ENCODE measurements at regions not wholly inside any gene's neighbourhood (a gene's known extent, or its start where the extent isn't known, plus 50 kb on each side); places are given as distances from the start of the nearest gene placed in this dataset.

DNA sequence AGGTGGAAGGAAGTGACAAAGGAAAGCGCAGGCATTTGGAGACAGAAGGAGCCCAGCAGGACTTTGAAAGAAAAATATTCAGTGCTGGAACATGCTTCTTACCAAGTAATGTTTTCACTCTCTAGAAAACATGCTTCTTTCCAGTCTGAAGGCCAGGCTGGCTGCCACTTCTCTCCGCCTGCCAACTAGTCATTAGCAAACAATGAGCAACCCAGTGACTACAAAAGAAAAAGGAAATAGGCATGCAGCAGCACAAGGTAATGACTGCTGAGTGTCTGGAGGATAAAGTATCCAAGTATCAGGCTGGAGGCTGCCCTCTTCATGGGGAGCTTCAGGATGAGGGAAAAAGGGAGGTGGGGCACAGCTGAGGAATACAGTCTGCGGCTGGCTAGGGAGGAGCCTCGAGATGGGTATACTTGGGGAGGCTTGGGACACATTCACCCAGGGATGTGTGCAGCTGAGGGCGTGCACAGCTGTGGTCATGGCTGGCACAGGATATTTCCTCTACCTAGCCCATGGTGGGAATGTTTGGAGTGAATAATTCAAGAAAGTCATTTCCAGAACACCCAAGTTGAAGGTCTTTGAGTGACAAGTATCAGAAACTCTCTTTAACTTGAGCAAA is 161.5 kb upstream of the KIF2A start:
- DNase-seq (peak in 1 of 2 donors; percentile 49), ATAC-seq (ENCODE audit: low FRiP score in 2 of 2) (peak; percentile 47 to 69)
- no peak overlapping the region for H3K4me3 ChIP-seq
- peaks cover 6 to 21% (median 10%) of the 10 kb centered on the region in 4 donors for H3K4me1 ChIP-seq
- TF ChIP-seq, protein P1, sequence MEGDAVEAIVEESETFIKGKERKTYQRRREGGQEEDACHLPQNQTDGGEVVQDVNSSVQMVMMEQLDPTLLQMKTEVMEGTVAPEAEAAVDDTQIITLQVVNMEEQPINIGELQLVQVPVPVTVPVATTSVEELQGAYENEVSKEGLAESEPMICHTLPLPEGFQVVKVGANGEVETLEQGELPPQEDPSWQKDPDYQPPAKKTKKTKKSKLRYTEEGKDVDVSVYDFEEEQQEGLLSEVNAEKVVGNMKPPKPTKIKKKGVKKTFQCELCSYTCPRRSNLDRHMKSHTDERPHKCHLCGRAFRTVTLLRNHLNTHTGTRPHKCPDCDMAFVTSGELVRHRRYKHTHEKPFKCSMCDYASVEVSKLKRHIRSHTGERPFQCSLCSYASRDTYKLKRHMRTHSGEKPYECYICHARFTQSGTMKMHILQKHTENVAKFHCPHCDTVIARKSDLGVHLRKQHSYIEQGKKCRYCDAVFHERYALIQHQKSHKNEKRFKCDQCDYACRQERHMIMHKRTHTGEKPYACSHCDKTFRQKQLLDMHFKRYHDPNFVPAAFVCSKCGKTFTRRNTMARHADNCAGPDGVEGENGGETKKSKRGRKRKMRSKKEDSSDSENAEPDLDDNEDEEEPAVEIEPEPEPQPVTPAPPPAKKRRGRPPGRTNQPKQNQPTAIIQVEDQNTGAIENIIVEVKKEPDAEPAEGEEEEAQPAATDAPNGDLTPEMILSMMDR (IDR thresholded peaks at IDR 0.05): no peak
- no peak for TF ChIP-seq POLR2AphosphoS5 (IDR thresholded peaks at IDR 0.05)
- no peak for TF ChIP-seq POLR2A (IDR thresholded peaks at IDR 0.05)
- TF ChIP-seq EP300 (IDR thresholded peaks at IDR 0.05): no peak
- H3K27ac ChIP-seq: no peak overlapping the region
- no peaks in the 10 kb centered on the region for H3K27me3 ChIP-seq
- H3K36me3 ChIP-seq: no peaks in the 10 kb centered on the region
- H3K9me3 ChIP-seq: no peaks in the 10 kb centered on the region
- 48 to 55% methylated on average over 5 of the region's 5 CpGs for WGBS, 2 donors

DNA sequence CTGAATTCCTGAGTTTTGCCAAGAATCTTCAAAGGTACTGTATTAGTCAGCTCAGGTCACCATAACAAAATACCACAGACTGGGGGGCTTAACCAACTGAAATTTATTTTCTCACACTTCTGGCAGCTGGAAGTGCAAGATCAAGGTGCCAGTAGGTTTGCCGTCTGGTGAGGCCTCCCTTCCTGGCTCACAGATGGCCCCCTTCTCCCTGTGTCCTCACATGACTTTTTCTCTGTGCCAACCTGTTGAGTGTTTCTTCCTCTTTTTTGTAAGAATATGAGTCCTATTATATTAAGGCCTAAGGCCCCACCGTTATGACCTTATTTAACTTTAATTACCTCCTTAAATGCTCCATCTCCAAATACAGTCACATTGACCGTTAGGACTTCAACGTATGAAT is 156.1 kb upstream of the KIF2A start:
- H3K36me3 ChIP-seq: no peaks in the 10 kb centered on the region
- TF ChIP-seq EP300 (IDR thresholded peaks at IDR 0.05): no peak
- TF ChIP-seq, protein P1 (IDR thresholded peaks at IDR 0.05): no peak
- H3K4me1 ChIP-seq: peaks cover 0 to 1% (median 0%) of the 10 kb centered on the region in 4 donors
- DNase-seq: no peak
- H3K4me3 ChIP-seq: no peak overlapping the region
- ATAC-seq (ENCODE audit: low FRiP score in 2 of 2): no peak
- no peak overlapping the region for H3K27ac ChIP-seq
- WGBS, 2 donors: 74 to 76% methylated on average over 4 of the region's 4 CpGs
- H3K27me3 ChIP-seq: no peaks in the 10 kb centered on the region
- peaks cover 0 to 6% (median 3%) of the 10 kb centered on the region in 4 donors for H3K9me3 ChIP-seq

DNA sequence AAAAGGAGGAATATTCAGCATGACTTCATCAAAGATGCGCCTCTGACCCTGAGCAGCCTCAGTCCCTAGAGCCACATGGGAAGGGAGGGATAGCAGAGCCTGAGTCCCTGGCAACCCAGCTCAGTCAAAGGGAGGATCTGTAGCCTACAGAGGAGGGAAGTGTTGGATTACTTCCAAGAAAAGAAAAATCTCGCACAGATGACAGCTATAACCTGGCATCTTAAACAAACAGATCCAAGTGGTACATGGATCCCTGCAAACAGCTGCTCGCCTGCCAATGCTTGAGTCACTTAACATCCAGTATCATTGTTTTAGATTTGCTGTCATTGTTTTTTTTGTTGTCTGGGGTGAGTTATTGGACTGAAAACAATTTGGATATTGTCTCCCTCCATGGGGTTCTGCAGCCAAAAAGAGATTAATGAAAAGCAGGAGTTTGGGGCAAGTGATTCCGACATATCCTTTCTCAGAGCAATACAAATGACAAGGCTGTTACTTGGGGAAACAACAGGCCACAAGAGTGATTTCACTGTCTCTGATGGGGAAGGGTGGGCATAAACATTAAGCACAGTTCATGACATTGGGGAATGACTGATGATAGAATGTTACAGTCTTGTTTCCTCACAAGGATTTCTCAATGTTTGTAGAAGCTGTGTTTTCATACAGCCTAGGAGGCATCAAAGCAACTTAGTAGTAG is 153.5 kb upstream of the KIF2A start:
- no peaks in the 10 kb centered on the region for H3K27me3 ChIP-seq
- ATAC-seq (ENCODE audit: low FRiP score in 2 of 2): peak in 1 of 2 donors; percentile 92
- H3K4me1 ChIP-seq: no peaks in the 10 kb centered on the region
- peaks cover 0 to 12% (median 9%) of the 10 kb centered on the region in 4 donors for H3K9me3 ChIP-seq
- H3K4me3 ChIP-seq: no peak overlapping the region
- H3K36me3 ChIP-seq: no peaks in the 10 kb centered on the region
- DNase-seq: no peak
- no peak overlapping the region for H3K27ac ChIP-seq
- TF ChIP-seq POLR2A (IDR thresholded peaks at IDR 0.05): no peak
- TF ChIP-seq POLR2AphosphoS5 (IDR thresholded peaks at IDR 0.05): no peak
- TF ChIP-seq, protein P1 (IDR thresholded peaks at IDR 0.05): no peak
- no peak for TF ChIP-seq EP300 (IDR thresholded peaks at IDR 0.05)
- 59 to 63% methylated on average over 4 of the region's 4 CpGs for WGBS, 2 donors

DNA sequence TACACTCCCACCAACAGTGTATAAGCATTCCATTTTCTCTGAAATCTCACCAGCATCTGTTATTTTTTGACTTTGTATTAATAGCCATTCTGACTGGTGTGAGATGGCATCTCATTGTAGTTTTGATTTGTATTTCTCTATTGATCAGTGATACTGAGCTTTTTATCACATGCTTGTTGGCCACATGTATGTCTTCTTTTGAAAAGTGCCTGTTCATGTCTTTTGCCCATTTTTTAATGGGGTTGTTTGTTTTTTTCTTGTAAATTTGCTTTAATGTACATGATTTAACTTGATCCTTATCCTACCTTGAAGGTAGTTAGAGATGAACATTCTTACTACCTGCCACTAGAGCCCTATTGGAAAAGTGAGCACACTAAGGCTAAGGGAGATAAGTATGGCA is 151.2 kb upstream of the KIF2A start:
- Histone ChIP-seq H3K4me3 (no peak overlapping the region), H3K9me3 (peaks cover 0 to 12% (median 9%) of the 10 kb centered on the region in 4 donors), H3K27ac (no peak overlapping the region), H3K4me1 (no peaks in the 10 kb centered on the region), H3K27me3 (no peaks in the 10 kb centered on the region), H3K36me3 (no peaks in the 10 kb centered on the region)
- DNase-seq: no peak
- no peak for TF ChIP-seq POLR2A (IDR thresholded peaks at IDR 0.05)
- no peak for TF ChIP-seq EP300 (IDR thresholded peaks at IDR 0.05)
- no peak for TF ChIP-seq POLR2AphosphoS5 (IDR thresholded peaks at IDR 0.05)
- TF ChIP-seq, protein P1 (IDR thresholded peaks at IDR 0.05): no peak
- ATAC-seq (ENCODE audit: low FRiP score in 2 of 2): no peak

DNA sequence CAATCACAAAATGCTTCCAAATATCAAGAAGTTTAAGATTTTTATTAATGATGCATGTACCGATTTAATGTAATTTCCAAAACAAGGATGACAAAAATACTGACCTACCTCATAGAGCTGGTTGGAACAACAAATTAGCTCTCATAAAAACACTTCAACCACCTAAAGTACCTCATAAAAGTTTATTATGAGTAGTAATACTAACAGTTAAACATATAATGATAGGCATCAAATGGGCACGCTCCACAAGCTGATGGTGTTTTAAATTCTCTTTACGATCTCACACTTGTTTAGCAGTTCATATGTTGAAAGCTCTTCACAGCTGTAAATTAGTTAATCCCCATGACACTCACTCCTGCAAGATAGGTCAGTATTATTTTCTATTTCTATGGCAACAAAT is 150.0 kb upstream of the KIF2A start:
- 90 to 93% methylated on average over 3 of the region's 3 CpGs for WGBS, 2 donors
- DNase-seq: no peak

More for the DNA sequence above, 150.0 kb upstream of the KIF2A start:
- Histone ChIP-seq H3K9me3 (peaks cover 0 to 12% (median 9%) of the 10 kb centered on the region in 4 donors), H3K27me3 (no peaks in the 10 kb centered on the region), H3K4me3 (no peak overlapping the region), H3K36me3 (no peaks in the 10 kb centered on the region), H3K4me1 (no peaks in the 10 kb centered on the region), H3K27ac (no peak overlapping the region)
- ATAC-seq (ENCODE audit: low FRiP score in 2 of 2): no peak
- TF ChIP-seq, protein P1 (IDR thresholded peaks at IDR 0.05): no peak
- TF ChIP-seq EP300 (IDR thresholded peaks at IDR 0.05): no peak
- no peak for TF ChIP-seq POLR2AphosphoS5 (IDR thresholded peaks at IDR 0.05)
- TF ChIP-seq POLR2A (IDR thresholded peaks at IDR 0.05): no peak
